ENCODE measurements at regions not wholly inside any gene's neighbourhood (a gene's known extent, or its start where the extent isn't known, plus 50 kb on each side); places are given as distances from the start of the nearest gene placed in this dataset.

GRCh38 chr9:30765318-30765717, 1619.1 kb upstream of the ACO1 start:
- H3K27me3 ChIP-seq (ENCODE audit: control insufficient read depth, extremely low read depth, insufficient read depth, low read length): no peaks in the 10 kb centered on the region
- H3K4me1 ChIP-seq (ENCODE audit: control insufficient read depth, extremely low read depth, insufficient read depth, low read length): no peaks in the 10 kb centered on the region
- H3K36me3 ChIP-seq (ENCODE audit: control insufficient read depth in 2 of 2, extremely low read depth in 1 of 2, insufficient read depth in 2 of 2, low read length in 2 of 2): no peaks in the 10 kb centered on the region
- H4K20me1 ChIP-seq (ENCODE audit: control insufficient read depth, extremely low read depth, insufficient read depth, low read length): no peaks in the 10 kb centered on the region
- H3K9me1 ChIP-seq (ENCODE audit: control insufficient read depth, extremely low read depth, insufficient read depth, low read length): no peaks in the 10 kb centered on the region
- H3K4me3 ChIP-seq (ENCODE audit: control insufficient read depth in 2 of 3, extremely low read depth in 1 of 3, insufficient read depth in 2 of 3, low read depth in 1 of 3, low read length in 3 of 3): no peak overlapping the region
- dilution Hi-C loops (cut with MboI; ENCODE audit: extremely low pct_ligation_motif_present, low sequenced_read_pairs): no loop called here
- H3K79me2 ChIP-seq (ENCODE audit: control insufficient read depth, insufficient read depth, low read length): no peaks in the 10 kb centered on the region
- H2AFZ ChIP-seq (ENCODE audit: control insufficient read depth, low read length): no peak overlapping the region
- no peaks in the 10 kb centered on the region for H3K9me3 ChIP-seq (ENCODE audit: control insufficient read depth, low read depth, low read length)
- TF ChIP-seq CTCF (optimal IDR thresholded peaks at IDR 0.05 in 1 of 3, IDR thresholded peaks at IDR 0.05 in 1 of 3, conservative IDR thresholded peaks at IDR 0.05 in 1 of 3; ENCODE audit: extremely low read depth in 1 of 3, insufficient read depth in 2 of 3, low read length in 3 of 3) (no peak), EZH2 (IDR thresholded peaks at IDR 0.05; ENCODE audit: low read length) (no peak)
- FAIRE-seq (no peak), DNase-seq (ENCODE audit: low read depth, low spot score) (no peak)
- no peak overlapping the region for H3K9ac ChIP-seq (ENCODE audit: control insufficient read depth, extremely low read depth, insufficient read depth, low read length)
- no peak overlapping the region for H3K27ac ChIP-seq (ENCODE audit: control insufficient read depth, insufficient read depth, low read length)
- H3K4me2 ChIP-seq (ENCODE audit: control insufficient read depth, extremely low read depth, insufficient read depth, low read depth, low read length): no peak overlapping the region

- no peak for FAIRE-seq
Measured at GRCh38 chr9:30771163-30771708, 1613.2 kb upstream of the ACO1 start.

More at GRCh38 chr9:30771163-30771708, 1613.2 kb upstream of the ACO1 start:
- H2AFZ ChIP-seq (ENCODE audit: control insufficient read depth, low read length): no peak overlapping the region
- H3K27me3 ChIP-seq (ENCODE audit: control insufficient read depth, extremely low read depth, insufficient read depth, low read length): no peaks in the 10 kb centered on the region
- H3K79me2 ChIP-seq (ENCODE audit: control insufficient read depth, insufficient read depth, low read length): no peaks in the 10 kb centered on the region
- TF ChIP-seq EZH2 (IDR thresholded peaks at IDR 0.05; ENCODE audit: low read length) (no peak), CTCF (optimal IDR thresholded peaks at IDR 0.05 in 1 of 3, IDR thresholded peaks at IDR 0.05 in 1 of 3, conservative IDR thresholded peaks at IDR 0.05 in 1 of 3; ENCODE audit: extremely low read depth in 1 of 3, insufficient read depth in 2 of 3, low read length in 3 of 3) (no peak)
- no peak overlapping the region for H3K4me2 ChIP-seq (ENCODE audit: control insufficient read depth, extremely low read depth, insufficient read depth, low read depth, low read length)
- no peaks in the 10 kb centered on the region for H3K36me3 ChIP-seq (ENCODE audit: control insufficient read depth in 2 of 2, extremely low read depth in 1 of 2, insufficient read depth in 2 of 2, low read length in 2 of 2)
- H3K9me1 ChIP-seq (ENCODE audit: control insufficient read depth, extremely low read depth, insufficient read depth, low read length): no peaks in the 10 kb centered on the region
- no peaks in the 10 kb centered on the region for H3K4me1 ChIP-seq (ENCODE audit: control insufficient read depth, extremely low read depth, insufficient read depth, low read length)
- H3K9me3 ChIP-seq (ENCODE audit: control insufficient read depth, low read depth, low read length): no peaks in the 10 kb centered on the region
- dilution Hi-C loops (cut with MboI; ENCODE audit: extremely low pct_ligation_motif_present, low sequenced_read_pairs): no loop called here
- no peaks in the 10 kb centered on the region for H4K20me1 ChIP-seq (ENCODE audit: control insufficient read depth, extremely low read depth, insufficient read depth, low read length)
- no peak overlapping the region for H3K9ac ChIP-seq (ENCODE audit: control insufficient read depth, extremely low read depth, insufficient read depth, low read length)
- no peak for DNase-seq (ENCODE audit: low read depth, low spot score)
- H3K4me3 ChIP-seq (ENCODE audit: control insufficient read depth in 2 of 3, extremely low read depth in 1 of 3, insufficient read depth in 2 of 3, low read depth in 1 of 3, low read length in 3 of 3): no peak overlapping the region
- no peak overlapping the region for H3K27ac ChIP-seq (ENCODE audit: control insufficient read depth, insufficient read depth, low read length)

All from keratinocyte (primary cell).